ENCODE measurements at regions not wholly inside any gene's neighbourhood (a gene's known extent, or its start where the extent isn't known, plus 50 kb on each side); places are given as distances from the start of the nearest gene placed in this dataset.
A peak's percentile ranks its signal among the peaks of the same experiment; 100 is the strongest.

DNA sequence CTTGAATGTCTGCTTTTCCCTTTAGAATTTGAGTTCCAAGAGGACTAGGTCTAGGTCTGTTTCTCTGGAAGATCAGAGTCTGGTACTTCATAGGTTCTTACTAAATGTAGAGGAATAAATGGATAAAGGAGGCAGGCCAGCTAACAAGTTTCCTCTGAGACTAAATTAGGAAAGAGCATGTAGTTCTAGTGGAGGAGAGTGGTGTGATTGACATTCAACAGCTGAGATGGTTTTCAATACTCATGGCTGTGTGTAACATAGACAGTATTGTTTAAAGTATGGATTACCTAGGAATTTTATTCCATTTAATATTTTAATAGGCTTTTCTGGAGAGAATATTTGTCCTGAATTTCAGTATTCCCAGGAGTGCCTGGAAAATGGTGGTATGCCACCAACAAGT lies 364.7 kb downstream of the METTL15 start:
- no peaks in the 10 kb centered on the region for H3K27me3 ChIP-seq (ENCODE audit: insufficient read depth, low read length)
- H3K4me1 ChIP-seq (ENCODE audit: control insufficient read depth, insufficient read depth, low read length, unreplicated experiment), result no peaks in the 10 kb centered on the region
- H3K79me2 ChIP-seq (ENCODE audit: control insufficient read depth, insufficient read depth, low read length, unreplicated experiment), result no peaks in the 10 kb centered on the region
- H3K27ac ChIP-seq (ENCODE audit: low read depth, low read length), result no peak overlapping the region
- no peak overlapping the region for H2AFZ ChIP-seq (ENCODE audit: low read length, unreplicated experiment)
- H3K36me3 ChIP-seq (ENCODE audit: insufficient read depth, low read length), result no peaks in the 10 kb centered on the region
- no peak overlapping the region for H3K4me3 ChIP-seq (ENCODE audit: low read depth, low read length)

DNA sequence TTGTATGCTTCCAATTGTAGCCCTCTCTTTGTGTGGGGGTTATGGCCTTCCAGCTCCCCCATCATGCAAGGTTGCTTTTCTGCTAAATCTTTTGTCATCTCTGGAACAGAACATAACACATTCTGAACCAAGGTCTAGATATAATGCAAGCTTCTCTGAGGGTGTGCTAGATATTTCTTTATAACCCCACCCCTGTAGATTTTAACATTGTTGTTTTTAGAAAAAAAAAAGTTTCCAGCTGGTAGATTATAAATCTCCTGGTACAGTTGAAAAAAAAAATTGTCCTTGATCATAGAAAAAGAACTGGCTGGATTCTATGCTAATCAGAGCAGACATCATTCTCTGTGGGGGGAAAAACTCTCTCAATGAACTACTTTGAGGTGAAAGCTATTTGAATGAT lies 363.3 kb downstream of the METTL15 start:
- Histone ChIP-seq H3K27ac (ENCODE audit: low read depth, low read length) (no peak overlapping the region), H3K4me3 (ENCODE audit: low read depth, low read length) (no peak overlapping the region), H2AFZ (ENCODE audit: low read length, unreplicated experiment) (no peak overlapping the region), H3K27me3 (ENCODE audit: insufficient read depth, low read length) (no peaks in the 10 kb centered on the region), H3K4me1 (ENCODE audit: control insufficient read depth, insufficient read depth, low read length, unreplicated experiment) (no peaks in the 10 kb centered on the region), H3K36me3 (ENCODE audit: insufficient read depth, low read length) (no peaks in the 10 kb centered on the region), H3K79me2 (ENCODE audit: control insufficient read depth, insufficient read depth, low read length, unreplicated experiment) (no peaks in the 10 kb centered on the region)

DNA sequence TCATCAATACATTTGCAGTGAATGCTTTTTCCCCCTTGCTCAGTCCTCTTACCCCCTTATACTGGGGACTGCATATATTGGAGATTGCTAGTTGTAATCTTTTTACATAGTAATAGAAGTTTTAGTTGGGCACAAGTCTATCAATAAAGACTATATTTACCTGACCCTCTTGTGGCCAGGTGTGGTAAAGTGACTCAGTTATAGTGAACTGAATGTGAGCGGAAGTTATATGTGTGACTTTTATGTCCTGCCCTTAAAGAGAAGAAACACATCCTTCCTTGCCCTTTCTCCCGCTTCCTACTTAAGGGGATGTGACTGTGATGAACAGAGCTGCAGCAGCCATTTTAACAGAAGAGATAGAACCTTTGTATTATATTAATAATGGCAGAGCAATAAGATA lies 362.0 kb downstream of the METTL15 start:
- no peaks in the 10 kb centered on the region for H3K27me3 ChIP-seq (ENCODE audit: insufficient read depth, low read length)
- H3K27ac ChIP-seq (ENCODE audit: low read depth, low read length), result no peak overlapping the region
- H3K4me3 ChIP-seq (ENCODE audit: low read depth, low read length), result no peak overlapping the region
- H3K36me3 ChIP-seq (ENCODE audit: insufficient read depth, low read length), result no peaks in the 10 kb centered on the region
- H3K79me2 ChIP-seq (ENCODE audit: control insufficient read depth, insufficient read depth, low read length, unreplicated experiment), result no peaks in the 10 kb centered on the region
- no peaks in the 10 kb centered on the region for H3K4me1 ChIP-seq (ENCODE audit: control insufficient read depth, insufficient read depth, low read length, unreplicated experiment)
- no peak overlapping the region for H2AFZ ChIP-seq (ENCODE audit: low read length, unreplicated experiment)

DNA sequence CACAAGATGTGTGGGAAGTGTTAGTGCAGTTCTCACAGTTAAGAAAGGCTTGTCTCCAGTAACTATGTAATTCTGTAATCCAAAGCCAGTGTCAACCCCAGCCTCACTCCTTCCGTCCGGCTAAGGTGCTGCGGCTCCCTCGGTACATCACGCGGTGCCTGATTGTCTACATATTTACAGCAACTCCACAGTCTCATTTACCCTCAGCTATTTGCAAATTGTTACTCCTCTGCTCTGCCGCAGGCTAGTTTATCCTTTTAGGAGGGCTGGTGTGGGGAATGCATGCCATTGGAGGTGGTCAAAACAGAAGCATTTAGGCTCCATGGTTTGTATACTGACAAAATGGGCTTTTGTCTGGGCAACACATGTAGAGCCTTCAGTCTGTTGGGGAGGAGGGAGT lies 358.3 kb downstream of the METTL15 start:
- H2AFZ ChIP-seq (ENCODE audit: low read length, unreplicated experiment), result no peak overlapping the region
- no peaks in the 10 kb centered on the region for H3K27me3 ChIP-seq (ENCODE audit: insufficient read depth, low read length)
- no peaks in the 10 kb centered on the region for H3K79me2 ChIP-seq (ENCODE audit: control insufficient read depth, insufficient read depth, low read length, unreplicated experiment)
- H3K36me3 ChIP-seq (ENCODE audit: insufficient read depth, low read length), result no peaks in the 10 kb centered on the region
- no peak overlapping the region for H3K27ac ChIP-seq (ENCODE audit: low read depth, low read length)
- no peak overlapping the region for H3K4me3 ChIP-seq (ENCODE audit: low read depth, low read length)
- peaks cover 30% of the 10 kb centered on the region for H3K4me1 ChIP-seq (ENCODE audit: control insufficient read depth, insufficient read depth, low read length, unreplicated experiment)

DNA sequence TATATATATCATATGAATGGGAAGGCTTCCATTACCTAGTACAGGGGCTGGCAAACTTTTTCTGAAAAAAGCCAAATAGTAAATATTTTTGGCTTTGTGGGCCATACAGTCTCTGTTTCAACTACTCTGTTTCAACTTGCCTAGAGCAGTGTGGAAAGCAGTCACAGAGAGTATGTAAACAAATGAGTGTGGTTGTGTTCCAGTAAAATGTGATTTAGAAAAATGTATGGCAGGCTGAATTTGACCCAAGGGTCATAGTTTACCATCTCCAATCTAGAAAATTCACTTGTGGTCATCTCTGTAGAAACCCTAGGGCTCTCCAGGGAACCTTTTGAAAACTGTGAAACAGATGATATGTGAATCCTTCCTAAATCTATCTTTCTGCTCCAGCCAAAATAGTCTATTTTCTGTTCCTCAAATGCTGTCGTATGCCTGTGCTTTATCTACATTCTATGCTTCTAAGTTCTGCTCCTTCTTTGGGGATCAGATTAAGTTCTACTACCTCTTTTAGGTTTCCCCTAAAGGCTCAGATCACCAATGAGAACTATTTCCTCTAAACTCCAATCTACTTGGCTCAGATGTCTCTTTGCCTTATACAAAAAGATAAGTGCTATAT lies 356.2 kb downstream of the METTL15 start:
- peak overlapping the region; percentile 8; the same call in 1 of the 2 replicates for H3K27ac ChIP-seq (ENCODE audit: low read depth, low read length)
- H3K27me3 ChIP-seq (ENCODE audit: insufficient read depth, low read length), result no peaks in the 10 kb centered on the region
- H3K36me3 ChIP-seq (ENCODE audit: insufficient read depth, low read length), result no peaks in the 10 kb centered on the region
- peaks cover 50% of the 10 kb centered on the region for H3K4me1 ChIP-seq (ENCODE audit: control insufficient read depth, insufficient read depth, low read length, unreplicated experiment)
- no peak overlapping the region for H3K4me3 ChIP-seq (ENCODE audit: low read depth, low read length)
- H2AFZ ChIP-seq (ENCODE audit: low read length, unreplicated experiment), result no peak overlapping the region
- H3K79me2 ChIP-seq (ENCODE audit: control insufficient read depth, insufficient read depth, low read length, unreplicated experiment), result no peaks in the 10 kb centered on the region

DNA sequence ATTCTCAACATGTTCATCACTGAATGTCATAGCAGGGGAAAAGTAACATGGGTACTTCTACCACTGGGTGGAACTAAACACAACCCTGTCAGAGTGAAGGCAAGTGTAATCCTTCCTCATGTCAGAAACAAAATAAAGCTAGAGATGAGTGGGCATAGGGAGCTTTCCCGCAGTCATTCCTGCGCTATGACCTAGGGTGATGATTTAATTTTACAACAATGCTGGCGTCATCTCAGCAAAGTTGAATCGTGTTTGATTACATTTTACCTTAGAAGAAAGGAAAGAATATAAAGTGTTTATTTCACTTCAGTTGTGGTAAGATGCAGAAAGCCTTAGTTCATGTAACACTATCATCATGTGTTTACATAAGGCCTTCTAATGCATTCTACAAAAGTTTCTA lies 355.6 kb downstream of the METTL15 start:
- Histone ChIP-seq H2AFZ (ENCODE audit: low read length, unreplicated experiment) (no peak overlapping the region), H3K27me3 (ENCODE audit: insufficient read depth, low read length) (no peaks in the 10 kb centered on the region), H3K36me3 (ENCODE audit: insufficient read depth, low read length) (no peaks in the 10 kb centered on the region), H3K27ac (ENCODE audit: low read depth, low read length) (peak overlapping the region; percentile 8; the same call in 1 of the 2 replicates), H3K4me1 (ENCODE audit: control insufficient read depth, insufficient read depth, low read length, unreplicated experiment) (peaks cover 50% of the 10 kb centered on the region), H3K4me3 (ENCODE audit: low read depth, low read length) (no peak overlapping the region), H3K79me2 (ENCODE audit: control insufficient read depth, insufficient read depth, low read length, unreplicated experiment) (no peaks in the 10 kb centered on the region)

DNA sequence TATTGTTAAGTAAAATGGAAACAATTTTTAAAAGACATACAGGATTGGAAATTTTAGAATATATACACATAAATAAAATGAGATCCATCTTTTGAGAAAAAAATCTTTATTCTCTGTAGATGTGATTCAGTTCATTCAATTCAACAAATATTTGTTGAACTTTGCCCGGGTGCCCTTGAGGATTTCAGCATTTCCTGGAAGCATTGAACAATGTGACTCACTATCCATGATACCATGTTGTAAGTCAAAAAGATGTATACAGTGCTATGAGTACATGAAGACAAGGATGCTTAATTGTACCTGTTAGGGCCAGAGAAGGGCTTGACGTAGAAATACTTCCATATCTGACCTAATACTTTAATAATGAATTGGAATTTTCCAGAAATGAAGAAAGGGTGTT lies 353.7 kb downstream of the METTL15 start:
- Histone ChIP-seq H3K4me3 (ENCODE audit: low read depth, low read length) (peak overlapping the region; percentile 20), H3K79me2 (ENCODE audit: control insufficient read depth, insufficient read depth, low read length, unreplicated experiment) (no peaks in the 10 kb centered on the region), H3K36me3 (ENCODE audit: insufficient read depth, low read length) (no peaks in the 10 kb centered on the region), H3K27ac (ENCODE audit: low read depth, low read length) (peak overlapping the region; percentile 82), H3K27me3 (ENCODE audit: insufficient read depth, low read length) (no peaks in the 10 kb centered on the region), H3K4me1 (ENCODE audit: control insufficient read depth, insufficient read depth, low read length, unreplicated experiment) (peaks cover 50% of the 10 kb centered on the region), H2AFZ (ENCODE audit: low read length, unreplicated experiment) (no peak overlapping the region)

DNA sequence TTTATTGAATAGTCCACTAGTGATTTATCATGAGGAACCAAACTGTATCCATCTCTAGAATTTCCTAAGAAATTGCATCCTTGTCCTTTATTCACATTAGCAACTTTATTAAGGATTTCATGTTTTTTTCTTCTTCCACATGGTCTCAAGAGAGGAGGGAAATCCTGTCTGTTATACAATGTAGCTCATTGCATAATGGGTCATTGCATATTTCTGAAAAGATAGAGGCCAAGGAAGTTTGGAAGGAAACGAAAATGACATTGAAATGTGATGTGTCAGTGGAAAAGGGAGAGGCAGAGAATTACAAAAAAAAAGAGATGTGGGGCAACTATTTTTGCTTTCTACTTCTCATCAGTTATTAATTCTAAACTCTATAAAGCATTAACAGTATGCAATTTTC lies 353.1 kb downstream of the METTL15 start:
- peak overlapping the region; percentile 82 for H3K27ac ChIP-seq (ENCODE audit: low read depth, low read length)
- no peak overlapping the region for H2AFZ ChIP-seq (ENCODE audit: low read length, unreplicated experiment)
- H3K79me2 ChIP-seq (ENCODE audit: control insufficient read depth, insufficient read depth, low read length, unreplicated experiment), result no peaks in the 10 kb centered on the region
- H3K4me3 ChIP-seq (ENCODE audit: low read depth, low read length), result peak overlapping the region; percentile 20
- no peaks in the 10 kb centered on the region for H3K36me3 ChIP-seq (ENCODE audit: insufficient read depth, low read length)
- peaks cover 50% of the 10 kb centered on the region for H3K4me1 ChIP-seq (ENCODE audit: control insufficient read depth, insufficient read depth, low read length, unreplicated experiment)
- no peaks in the 10 kb centered on the region for H3K27me3 ChIP-seq (ENCODE audit: insufficient read depth, low read length)

DNA sequence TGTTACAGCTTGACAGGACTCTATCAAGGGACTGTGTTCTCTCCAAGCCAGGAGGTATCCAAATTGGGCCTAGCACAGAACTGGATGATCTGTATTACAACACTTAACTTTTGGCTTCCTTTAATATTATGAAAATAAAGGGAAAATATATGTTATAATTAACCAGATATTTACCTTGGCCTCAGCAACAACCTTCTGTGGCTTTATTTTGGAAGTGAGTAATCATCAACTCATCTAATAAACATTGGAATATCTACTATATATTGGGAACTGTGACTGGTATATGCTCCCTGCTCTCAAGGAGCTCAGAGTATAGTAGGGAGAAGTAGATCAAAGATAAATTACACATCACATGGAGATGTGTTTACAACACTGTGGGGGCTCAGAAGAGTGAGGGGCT lies 352.2 kb downstream of the METTL15 start:
- Histone ChIP-seq H3K79me2 (ENCODE audit: control insufficient read depth, insufficient read depth, low read length, unreplicated experiment) (no peaks in the 10 kb centered on the region), H3K4me1 (ENCODE audit: control insufficient read depth, insufficient read depth, low read length, unreplicated experiment) (peaks cover 50% of the 10 kb centered on the region), H2AFZ (ENCODE audit: low read length, unreplicated experiment) (no peak overlapping the region), H3K27me3 (ENCODE audit: insufficient read depth, low read length) (no peaks in the 10 kb centered on the region), H3K36me3 (ENCODE audit: insufficient read depth, low read length) (no peaks in the 10 kb centered on the region), H3K4me3 (ENCODE audit: low read depth, low read length) (peak overlapping the region; percentile 20; the same call in 1 of the 2 replicates), H3K27ac (ENCODE audit: low read depth, low read length) (peak overlapping the region; percentile 82)

DNA sequence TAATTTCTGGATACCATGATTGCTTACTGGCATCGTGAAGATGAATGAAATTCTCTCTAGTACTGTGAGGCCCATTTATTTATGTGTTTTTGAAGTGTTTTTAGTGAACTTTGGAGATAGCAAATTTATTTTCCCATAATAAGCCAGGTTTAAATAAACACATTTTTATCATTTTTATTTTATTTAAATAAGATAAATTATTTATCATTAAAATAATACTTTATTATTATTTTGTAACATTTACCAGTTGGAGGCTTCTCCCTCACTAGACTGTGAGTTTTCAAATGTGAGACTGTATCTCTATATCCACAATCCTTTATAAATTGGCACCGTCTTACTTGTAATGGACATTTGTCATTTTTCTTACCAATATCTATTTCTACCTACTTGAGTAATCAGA lies 351.7 kb downstream of the METTL15 start:
- H3K27ac ChIP-seq (ENCODE audit: low read depth, low read length), result peak overlapping the region; percentile 82; the same call in 1 of the 2 replicates
- H3K4me1 ChIP-seq (ENCODE audit: control insufficient read depth, insufficient read depth, low read length, unreplicated experiment), result peaks cover 49% of the 10 kb centered on the region
- no peak overlapping the region for H3K4me3 ChIP-seq (ENCODE audit: low read depth, low read length)
- no peaks in the 10 kb centered on the region for H3K27me3 ChIP-seq (ENCODE audit: insufficient read depth, low read length)
- no peaks in the 10 kb centered on the region for H3K36me3 ChIP-seq (ENCODE audit: insufficient read depth, low read length)
- no peaks in the 10 kb centered on the region for H3K79me2 ChIP-seq (ENCODE audit: control insufficient read depth, insufficient read depth, low read length, unreplicated experiment)
- H2AFZ ChIP-seq (ENCODE audit: low read length, unreplicated experiment), result no peak overlapping the region

DNA sequence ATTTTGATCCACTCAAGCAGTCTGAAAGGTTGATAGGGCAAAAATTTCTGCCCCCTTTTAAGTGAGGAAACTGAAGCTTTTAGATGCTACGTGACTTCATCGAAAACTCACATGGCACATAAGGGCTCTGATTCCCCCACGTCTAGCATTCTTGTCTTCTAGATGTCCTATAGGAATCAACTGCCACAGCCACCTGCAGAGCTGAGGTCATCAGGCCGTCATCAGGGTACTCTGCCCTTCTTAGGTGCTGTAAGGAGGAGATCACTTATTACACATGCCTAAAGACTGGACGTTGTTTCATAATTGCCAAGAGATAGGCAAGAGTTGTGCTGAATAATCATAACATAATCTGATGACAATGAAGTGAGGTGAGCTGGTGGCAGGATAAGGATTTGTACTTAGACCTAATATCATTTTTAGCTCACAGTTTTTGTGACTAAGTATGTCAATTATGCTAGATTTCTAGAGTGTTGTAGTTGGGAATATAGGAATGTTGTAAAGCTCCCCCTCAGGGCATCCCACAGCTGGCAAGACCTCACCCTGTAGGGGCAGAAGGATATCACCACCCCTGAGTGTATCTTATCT lies 349.4 kb downstream of the METTL15 start:
- no peaks in the 10 kb centered on the region for H3K79me2 ChIP-seq (ENCODE audit: control insufficient read depth, insufficient read depth, low read length, unreplicated experiment)
- H3K27me3 ChIP-seq (ENCODE audit: insufficient read depth, low read length), result no peaks in the 10 kb centered on the region
- H3K36me3 ChIP-seq (ENCODE audit: insufficient read depth, low read length), result no peaks in the 10 kb centered on the region
- H3K27ac ChIP-seq (ENCODE audit: low read depth, low read length), result no peak overlapping the region
- no peak overlapping the region for H2AFZ ChIP-seq (ENCODE audit: low read length, unreplicated experiment)
- peaks cover 47% of the 10 kb centered on the region for H3K4me1 ChIP-seq (ENCODE audit: control insufficient read depth, insufficient read depth, low read length, unreplicated experiment)
- no peak overlapping the region for H3K4me3 ChIP-seq (ENCODE audit: low read depth, low read length)
